SJSA1 (cell line): ENCODE measurements at regions not wholly inside any gene's neighbourhood (a gene's known extent, or its start where the extent isn't known, plus 50 kb on each side); places are given as distances from the start of the nearest gene placed in this dataset.

Source experiments
- DNase-seq, 2 experiments: peaks; one replicate each; pipeline ENCODE4 v3.0.0-alpha.2; 2015 to 2020; ENCODE audit warnings: low spot score in 2 of 2, low read depth in 1 of 2
- H3K27ac ChIP-seq: fragments of 250-450 bp; sonication (Bioruptor Pico); 2 replicates; pipeline ENCODE4 v1.5.1; 2020; ENCODE audit warnings: mild to moderate bottlenecking, moderate library complexity
- H3K27me3 ChIP-seq: fragments of 250-450 bp; sonication (Bioruptor Pico); replicated peaks from 2 replicates; pipeline ENCODE4 v1.5.1; 2020; ENCODE audit warnings: mild to moderate bottlenecking, moderate library complexity
- H3K36me3 ChIP-seq: fragments of 250-450 bp; sonication (Bioruptor Pico); 2 replicates; pipeline ENCODE4 v1.5.1; 2020; ENCODE audit warnings: mild to moderate bottlenecking
- H3K4me1 ChIP-seq: fragments of 250-450 bp; sonication (Bioruptor Pico); replicated peaks from 2 replicates; pipeline ENCODE4 v1.6.1; 2021; ENCODE audit warnings: mild to moderate bottlenecking
- H3K4me3 ChIP-seq: fragments of 250-450 bp; sonication (Bioruptor Pico); 2 replicates; pipeline ENCODE4 v1.5.1; 2020; ENCODE audit warnings: mild to moderate bottlenecking
- H3K9me3 ChIP-seq: fragments of 250-450 bp; sonication (Bioruptor Pico); replicated peaks from 2 replicates; pipeline ENCODE4 v1.5.1; 2020; ENCODE audit warnings: mild to moderate bottlenecking

GRCh38 chr20:57838670-57839151 lies 128.9 kb upstream of the PMEPA1 start:
- H3K9me3 ChIP-seq: no peaks in the 10 kb centered on the region

DNA sequence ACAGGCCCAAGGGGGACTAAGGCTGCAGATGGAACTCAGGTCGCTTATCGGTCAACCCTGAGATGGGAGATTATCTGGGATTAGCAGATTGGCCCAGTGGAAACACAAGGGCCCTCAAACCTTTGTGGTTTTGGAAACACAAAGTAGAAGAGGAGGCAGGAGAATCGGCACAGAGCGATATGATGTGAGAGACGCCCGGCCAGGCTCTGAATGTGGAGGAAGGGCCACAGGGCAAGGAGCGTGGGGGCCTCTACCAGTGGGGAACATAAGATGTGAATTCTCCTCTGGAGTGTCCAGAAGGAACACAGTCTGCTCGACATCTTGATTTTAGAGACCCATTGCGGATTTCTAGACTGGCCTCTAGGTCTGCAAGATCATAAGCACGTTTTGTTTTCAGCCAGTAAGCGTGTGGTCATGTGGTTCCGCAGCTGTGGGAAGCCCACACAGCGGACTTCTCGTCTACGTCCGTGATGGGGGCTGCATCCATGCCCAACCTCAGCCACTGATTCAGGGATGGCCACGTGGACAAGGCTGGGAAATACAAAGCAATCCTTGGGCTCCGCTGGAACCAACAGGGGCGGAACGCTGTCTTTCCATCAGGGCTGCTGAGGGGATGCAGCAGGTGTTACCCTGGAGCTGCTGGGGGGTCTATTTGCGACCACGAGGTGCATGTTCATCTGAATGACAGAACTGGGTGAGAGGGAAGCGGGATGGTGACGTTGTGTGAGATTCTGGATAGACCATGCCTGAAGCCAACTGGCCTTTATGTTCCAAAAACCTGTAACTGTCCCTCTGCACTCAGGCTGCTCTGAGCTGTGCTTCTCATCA lies 127.6 kb upstream of the PMEPA1 start:
- Histone ChIP-seq H3K27me3 (no peaks in the 10 kb centered on the region), H3K4me3 (no peak overlapping the region), H3K4me1 (no peaks in the 10 kb centered on the region), H3K27ac (no peak overlapping the region), H3K36me3 (no peaks in the 10 kb centered on the region), H3K9me3 (no peaks in the 10 kb centered on the region)
- DNase-seq: no peak

More at GRCh38 chr20:57838670-57839151, 128.9 kb upstream of the PMEPA1 start:
- Histone ChIP-seq H3K27me3 (no peaks in the 10 kb centered on the region), H3K36me3 (no peaks in the 10 kb centered on the region), H3K27ac (no peak overlapping the region), H3K4me3 (no peak overlapping the region), H3K4me1 (no peaks in the 10 kb centered on the region)
- no peak for DNase-seq

- Histone ChIP-seq H3K9me3 (no peaks in the 10 kb centered on the region), H3K36me3 (no peaks in the 10 kb centered on the region), H3K4me3 (no peak overlapping the region), H3K27ac (no peak overlapping the region), H3K27me3 (no peaks in the 10 kb centered on the region), H3K4me1 (no peaks in the 10 kb centered on the region)
- DNase-seq: peak in 1 of 2 experiments; percentile 25
These were observed 126.0 kb upstream of the PMEPA1 start for GRCh38 chr20:57835588-57836455.

GRCh38 chr20:57835074-57835452 lies 125.2 kb upstream of the PMEPA1 start:
- no peaks in the 10 kb centered on the region for H3K27me3 ChIP-seq
- peak in 1 of 2 experiments; percentile 13 for DNase-seq
- no peaks in the 10 kb centered on the region for H3K9me3 ChIP-seq
- no peak overlapping the region for H3K4me3 ChIP-seq
- H3K27ac ChIP-seq: no peak overlapping the region
- no peaks in the 10 kb centered on the region for H3K36me3 ChIP-seq
- H3K4me1 ChIP-seq: no peaks in the 10 kb centered on the region

GRCh38 chr20:57834306-57835073 lies 124.7 kb upstream of the PMEPA1 start:
- H3K4me3 ChIP-seq: no peak overlapping the region
- no peak overlapping the region for H3K27ac ChIP-seq
- peak in 1 of 2 experiments; percentile 30 for DNase-seq
- no peaks in the 10 kb centered on the region for H3K36me3 ChIP-seq
- no peaks in the 10 kb centered on the region for H3K27me3 ChIP-seq
- H3K4me1 ChIP-seq: no peaks in the 10 kb centered on the region
- no peaks in the 10 kb centered on the region for H3K9me3 ChIP-seq

- no peaks in the 10 kb centered on the region for H3K27me3 ChIP-seq
- no peak for DNase-seq
- no peaks in the 10 kb centered on the region for H3K9me3 ChIP-seq
- H3K4me3 ChIP-seq: no peak overlapping the region
- no peak overlapping the region for H3K27ac ChIP-seq
- H3K4me1 ChIP-seq: no peaks in the 10 kb centered on the region
- no peaks in the 10 kb centered on the region for H3K36me3 ChIP-seq
These were observed 122.3 kb upstream of the PMEPA1 start for GRCh38 chr20:57831993-57832585.

- no peaks in the 10 kb centered on the region for H3K4me1 ChIP-seq
- H3K27ac ChIP-seq: no peak overlapping the region
- no peak for DNase-seq
These were observed 121.6 kb upstream of the PMEPA1 start for GRCh38 chr20:57831326-57831992.

GRCh38 chr20:57830515-57830895 lies 120.7 kb upstream of the PMEPA1 start:
- DNase-seq: no peak
- Histone ChIP-seq H3K36me3 (no peaks in the 10 kb centered on the region), H3K27me3 (no peaks in the 10 kb centered on the region), H3K4me3 (no peak overlapping the region), H3K9me3 (no peaks in the 10 kb centered on the region), H3K27ac (no peak overlapping the region), H3K4me1 (no peaks in the 10 kb centered on the region)

More at GRCh38 chr20:57831326-57831992, 121.6 kb upstream of the PMEPA1 start:
- no peak overlapping the region for H3K4me3 ChIP-seq
- no peaks in the 10 kb centered on the region for H3K27me3 ChIP-seq
- H3K9me3 ChIP-seq: no peaks in the 10 kb centered on the region
- no peaks in the 10 kb centered on the region for H3K36me3 ChIP-seq

DNA sequence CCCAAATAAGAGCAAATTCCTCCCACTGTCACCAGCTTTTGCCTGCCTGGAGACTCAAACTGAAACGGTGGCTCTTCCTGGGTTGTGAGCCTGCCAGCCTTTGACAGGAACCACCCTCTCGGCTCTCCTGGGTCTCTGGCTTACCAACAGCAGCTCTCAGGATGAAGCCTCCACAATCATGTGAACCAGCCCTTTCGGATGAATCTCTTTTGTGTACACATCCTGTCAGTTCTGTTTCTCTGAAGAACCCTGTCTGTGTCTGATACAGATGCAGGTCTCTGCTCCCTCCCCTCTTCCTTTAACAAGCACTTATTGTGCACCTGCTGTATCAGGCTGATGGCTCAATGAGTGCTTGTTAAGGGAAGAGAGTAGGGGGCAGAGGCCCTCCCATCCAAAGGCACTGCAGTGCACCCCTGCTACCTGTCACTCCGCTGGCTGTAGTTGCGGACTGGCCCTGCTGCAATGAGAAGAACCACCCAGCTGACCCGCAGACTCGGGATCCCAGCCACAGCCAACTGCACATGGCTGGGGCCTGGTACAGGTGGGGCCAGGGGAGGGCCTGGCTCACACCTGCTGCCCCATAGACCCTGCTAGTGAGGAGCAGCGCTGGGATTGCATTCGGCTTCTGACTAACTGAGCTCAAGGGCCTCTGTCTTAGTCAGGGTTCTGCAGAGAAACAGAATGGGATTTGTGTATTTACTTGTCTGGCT lies 120.1 kb upstream of the PMEPA1 start:
- H3K27ac ChIP-seq: no peak overlapping the region
- no peaks in the 10 kb centered on the region for H3K4me1 ChIP-seq
- H3K36me3 ChIP-seq: no peaks in the 10 kb centered on the region
- H3K4me3 ChIP-seq: no peak overlapping the region
- no peaks in the 10 kb centered on the region for H3K27me3 ChIP-seq
- no peak for DNase-seq
- H3K9me3 ChIP-seq: no peaks in the 10 kb centered on the region

DNA sequence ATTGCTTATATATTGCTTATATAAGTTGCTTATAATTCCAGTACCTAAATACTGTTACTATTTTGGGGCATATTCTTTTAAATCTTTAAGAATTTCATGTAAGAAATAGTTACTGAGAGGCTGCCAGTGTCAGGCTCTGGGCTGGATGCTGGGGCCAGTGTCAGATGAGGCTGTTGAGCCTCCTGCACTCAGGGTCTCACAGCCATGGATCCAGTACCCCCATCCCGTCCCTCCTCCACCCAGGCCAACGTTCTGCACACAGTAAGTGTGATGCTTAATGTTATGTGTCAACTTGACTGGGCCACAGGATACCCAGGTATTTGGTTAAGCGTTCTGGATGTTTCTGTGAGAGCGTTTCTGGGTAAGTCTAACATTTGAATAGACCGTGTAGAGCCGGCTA lies 119.5 kb upstream of the PMEPA1 start:
- H3K27ac ChIP-seq: no peak overlapping the region
- H3K27me3 ChIP-seq: no peaks in the 10 kb centered on the region
- DNase-seq: no peak
- no peaks in the 10 kb centered on the region for H3K9me3 ChIP-seq
- no peak overlapping the region for H3K4me3 ChIP-seq
- no peaks in the 10 kb centered on the region for H3K36me3 ChIP-seq
- no peaks in the 10 kb centered on the region for H3K4me1 ChIP-seq

DNA sequence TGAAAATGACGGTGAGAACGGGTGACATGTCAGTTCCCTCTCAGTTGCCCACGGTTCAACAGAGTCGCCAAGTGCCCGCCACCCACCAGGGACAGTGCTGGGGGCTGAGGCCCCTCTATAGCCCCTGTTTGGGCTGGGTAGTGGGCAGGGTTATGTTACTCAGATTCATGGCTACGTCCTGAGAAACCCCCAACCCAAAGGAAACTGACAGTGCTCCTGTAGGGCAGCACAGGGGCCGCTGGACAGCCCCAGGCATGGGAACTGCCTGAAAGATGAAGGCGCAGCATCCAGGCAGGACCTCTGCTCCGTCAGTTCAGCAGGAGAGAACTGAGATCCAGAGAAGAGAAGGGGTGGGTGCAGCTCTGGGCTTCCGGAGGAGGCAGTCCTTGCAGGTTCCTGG lies 118.9 kb upstream of the PMEPA1 start:
- no peaks in the 10 kb centered on the region for H3K4me1 ChIP-seq
- H3K36me3 ChIP-seq: no peaks in the 10 kb centered on the region
- H3K27me3 ChIP-seq: no peaks in the 10 kb centered on the region
- no peaks in the 10 kb centered on the region for H3K9me3 ChIP-seq
- no peak overlapping the region for H3K4me3 ChIP-seq
- H3K27ac ChIP-seq: no peak overlapping the region
- no peak for DNase-seq

DNA sequence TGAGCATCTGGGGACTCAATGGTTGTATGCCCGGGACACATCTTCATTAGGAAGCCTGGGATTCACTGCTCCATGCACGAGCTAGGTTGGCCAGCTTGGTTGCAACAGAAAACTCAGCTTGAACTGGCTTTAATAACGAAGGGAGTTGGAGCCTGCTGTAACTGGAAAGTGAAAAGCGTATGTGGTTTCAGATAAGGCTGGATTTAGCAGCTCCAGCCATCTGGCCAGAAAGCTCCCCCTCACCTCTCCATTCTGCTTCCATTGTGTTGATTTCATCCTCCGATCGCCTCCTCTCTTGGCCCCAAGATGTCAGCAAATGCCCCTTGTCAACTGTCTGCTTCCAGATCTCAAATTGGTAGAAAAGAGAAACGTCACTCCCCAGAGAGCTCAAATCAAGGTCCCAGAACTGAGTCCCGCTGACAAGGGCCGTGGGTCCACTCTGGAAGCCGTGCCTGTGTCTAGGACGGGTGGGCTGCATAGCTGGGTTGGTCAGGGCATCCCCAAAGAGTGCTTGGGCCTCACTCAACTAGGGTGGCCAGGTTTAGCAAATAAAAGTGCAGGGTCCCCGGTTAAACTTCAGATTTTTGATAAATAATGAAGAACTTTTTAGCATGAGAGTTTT lies 117.0 kb upstream of the PMEPA1 start:
- no peak for DNase-seq
- Histone ChIP-seq H3K27ac (no peak overlapping the region), H3K36me3 (no peaks in the 10 kb centered on the region), H3K27me3 (no peaks in the 10 kb centered on the region), H3K4me3 (no peak overlapping the region), H3K4me1 (no peaks in the 10 kb centered on the region), H3K9me3 (no peaks in the 10 kb centered on the region)
